ENCODE measurements at regions not wholly inside any gene's neighbourhood (a gene's known extent, or its start where the extent isn't known, plus 50 kb on each side); places are given as distances from the start of the nearest gene placed in this dataset.

- WGBS, 3 donors: 41 to 89% (median 64%) methylated on average over 1 of the region's 1 CpG
- DNase-seq: no peak
Observed at GRCh38 chr9:1198085-1198484, 147.9 kb downstream of the DMRT2 start.

GRCh38 chr9:1200847-1201251 is 150.7 kb downstream of the DMRT2 start:
- Histone ChIP-seq H3K4me1 (peaks cover 6% of the 10 kb centered on the region), H3K9me3 (no peaks in the 10 kb centered on the region), H3K27ac (no peak overlapping the region), H3K36me3 (ENCODE audit: insufficient read depth in 1 of 2, low read depth in 1 of 2) (no peaks in the 10 kb centered on the region), H3K4me3 (no peak overlapping the region), H3K27me3 (ENCODE audit: insufficient read depth in 3 of 3, low read length in 2 of 3) (no peaks in the 10 kb centered on the region)
- ATAC-seq (peak; percentile 77 to 97 (median 88)), DNase-seq (peak in 1 of 2 donors; percentile 69)
- WGBS, 3 donors: 7 to 20% (median 15%) methylated on average over 3 of the region's 3 CpGs
- no peak for TF ChIP-seq CTCF (IDR thresholded peaks at IDR 0.05)
- intact Hi-C loops (cut with DNase I): no loop called here

More at GRCh38 chr9:1198085-1198484, 147.9 kb downstream of the DMRT2 start:
- no peak overlapping the region for H3K4me3 ChIP-seq
- H3K27me3 ChIP-seq (ENCODE audit: insufficient read depth in 3 of 3, low read length in 2 of 3): no peaks in the 10 kb centered on the region
- TF ChIP-seq CTCF (IDR thresholded peaks at IDR 0.05): no peak
- ATAC-seq: no peak
- no peaks in the 10 kb centered on the region for H3K36me3 ChIP-seq (ENCODE audit: insufficient read depth in 1 of 2, low read depth in 1 of 2)
- no peaks in the 10 kb centered on the region for H3K9me3 ChIP-seq
- H3K4me1 ChIP-seq: peaks cover 6% of the 10 kb centered on the region
- intact Hi-C loops (cut with DNase I): loop anchor here in 1 of 2 donors (10.0 kb wide), 1 partner anchor 63 kb away; no protein-coding TSS in a partner anchor
- no peak overlapping the region for H3K27ac ChIP-seq

- ATAC-seq (peak in 3 of 4 donors; percentile 9 to 40 (median 36)), DNase-seq (no peak)
- Histone ChIP-seq H3K36me3 (ENCODE audit: insufficient read depth in 1 of 2, low read depth in 1 of 2) (no peaks in the 10 kb centered on the region), H3K4me3 (no peak overlapping the region), H3K9me3 (no peaks in the 10 kb centered on the region), H3K27ac (no peak overlapping the region), H3K27me3 (ENCODE audit: insufficient read depth in 3 of 3, low read length in 2 of 3) (no peaks in the 10 kb centered on the region), H3K4me1 (peaks cover 6% of the 10 kb centered on the region)
- TF ChIP-seq CTCF (IDR thresholded peaks at IDR 0.05): no peak
- 14 to 33% (median 31%) methylated on average over 2 of the region's 2 CpGs for WGBS, 3 donors
- intact Hi-C loops (cut with DNase I): no loop called here
Observed at GRCh38 chr9:1201262-1201661, 151.1 kb downstream of the DMRT2 start.

- Histone ChIP-seq H3K4me3 (no peak overlapping the region), H3K4me1 (peaks cover 6% of the 10 kb centered on the region), H3K27ac (no peak overlapping the region), H3K27me3 (ENCODE audit: insufficient read depth in 3 of 3, low read length in 2 of 3) (no peaks in the 10 kb centered on the region), H3K36me3 (ENCODE audit: insufficient read depth in 1 of 2, low read depth in 1 of 2) (no peaks in the 10 kb centered on the region), H3K9me3 (no peaks in the 10 kb centered on the region)
- DNase-seq (no peak), ATAC-seq (no peak)
- intact Hi-C loops (cut with DNase I): no loop called here
- TF ChIP-seq CTCF (IDR thresholded peaks at IDR 0.05): no peak
- 51 to 55% (median 54%) methylated on average over 8 of the region's 8 CpGs for WGBS, 3 donors
Observed at GRCh38 chr9:1201901-1202300, 151.7 kb downstream of the DMRT2 start.
